Neural cell (in vitro differentiated cells): ENCODE measurements at regions not wholly inside any gene's neighbourhood (a gene's known extent, or its start where the extent isn't known, plus 50 kb on each side); places are given as distances from the start of the nearest gene placed in this dataset.

Experiments used
- CTCF ChIP-seq: fragments of 450-650 bp; IDR thresholded peaks from 2 replicates; pipeline ENCODE4 v1.5.1; 2014; ENCODE audit warnings: antibody characterized with exemption, mild to moderate bottlenecking, moderate library complexity; ENCODE audit not compliant: poor library complexity, severe bottlenecking
- EP300 ChIP-seq: fragments of 450-650 bp; conservative IDR thresholded peaks from 2 replicates; pipeline ENCODE4 v1.6.1; 2014; ENCODE audit warnings: antibody characterized with exemption, mild to moderate bottlenecking, moderate library complexity; ENCODE audit not compliant: poor library complexity, severe bottlenecking
- EZH2 ChIP-seq: fragments of 200-600, 300-800 bp; shearing (Covaris generic), sonication (generic); IDR thresholded peaks from 2 replicates; pipeline ENCODE4 v1.6.1; 2014; ENCODE audit warnings: antibody characterized with exemption, low read length, borderline replicate concordance, mild to moderate bottlenecking; ENCODE audit not compliant: insufficient read depth, poor library complexity, severe bottlenecking
- MXI1 ChIP-seq: fragments of 450-650 bp; conservative IDR thresholded peaks from 2 replicates; pipeline ENCODE4 v1.6.1; 2014; ENCODE audit warnings: antibody characterized with exemption, mild to moderate bottlenecking; ENCODE audit not compliant: poor library complexity, severe bottlenecking
- POLR2AphosphoS5 ChIP-seq: IDR thresholded peaks from 2 replicates; pipeline ENCODE4 v1.6.1; 2012
- RAD21 ChIP-seq: fragments of 450-650 bp; conservative IDR thresholded peaks from 2 replicates; pipeline ENCODE4 v1.6.1; 2014; ENCODE audit warnings: antibody characterized with exemption, mild to moderate bottlenecking, moderate library complexity
- REST ChIP-seq: IDR thresholded peaks from 2 replicates; pipeline ENCODE4 v1.6.1; 2012; ENCODE audit warnings: borderline replicate concordance
- SMC3 ChIP-seq: fragments of 450-650 bp; conservative IDR thresholded peaks from 2 replicates; pipeline ENCODE4 v1.6.1; 2014; ENCODE audit warnings: antibody characterized with exemption, mild to moderate bottlenecking, moderate library complexity; ENCODE audit not compliant: poor library complexity
- TAF1 ChIP-seq: IDR thresholded peaks from 2 replicates; pipeline ENCODE4 v1.6.1; 2012; ENCODE audit warnings: low read depth

DNA sequence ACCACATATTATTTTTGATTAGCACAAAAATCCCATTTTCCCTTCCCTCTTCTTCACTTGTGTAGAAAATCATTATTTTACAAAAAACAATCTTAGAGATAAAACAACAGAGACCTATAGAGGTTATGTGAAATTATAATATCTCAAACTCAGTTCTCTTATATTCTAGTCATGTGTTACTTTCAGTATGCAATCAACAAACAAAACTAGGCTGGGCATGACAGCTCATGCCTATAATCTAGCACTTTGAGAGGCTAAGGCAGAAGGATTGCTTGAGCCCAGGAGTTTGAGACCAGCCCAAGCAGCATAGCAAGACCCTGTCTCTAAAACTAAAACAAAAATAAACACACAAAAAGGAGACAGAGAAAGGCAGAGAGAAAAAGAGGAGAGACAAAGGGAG lies 211.4 kb upstream of the SGK1 start:
- TF ChIP-seq REST (no peak), SMC3 (no peak), CTCF (no peak), TAF1 (no peak), RAD21 (no peak), EZH2 (no peak), EP300 (no peak), POLR2AphosphoS5 (no peak), MXI1 (no peak)
